Hindlimb muscle (tissue), 1 donor: ENCODE measurements at regions not wholly inside any gene's neighbourhood (a gene's known extent, or its start where the extent isn't known, plus 50 kb on each side); places are given as distances from the start of the nearest gene placed in this dataset.

Experiments used
- DNase-seq: peaks from one replicate; pipeline ENCODE4 v3.0.0-alpha.2; 2013

- no peak for DNase-seq
Measured at GRCh38 chr4:180189666-180190065, 2053.5 kb upstream of the TENM3 start.

GRCh38 chr4:180190382-180190781, 2052.8 kb upstream of the TENM3 start:
- no peak for DNase-seq

GRCh38 chr4:180197471-180197870, 2045.7 kb upstream of the TENM3 start:
- DNase-seq, result no peak

- DNase-seq, result no peak
Measured at GRCh38 chr4:180203349-180203748, 2039.9 kb upstream of the TENM3 start.

- DNase-seq, result no peak
Measured at GRCh38 chr4:180205276-180205675, 2037.9 kb upstream of the TENM3 start.

GRCh38 chr4:180207921-180208320, 2035.3 kb upstream of the TENM3 start:
- DNase-seq, result no peak

- no peak for DNase-seq
Measured at GRCh38 chr4:180217070-180217469, 2026.1 kb upstream of the TENM3 start.

GRCh38 chr4:180219080-180219479, 2024.1 kb upstream of the TENM3 start:
- no peak for DNase-seq

GRCh38 chr4:180225977-180226376, 2017.2 kb upstream of the TENM3 start:
- no peak for DNase-seq

- DNase-seq, result no peak
Measured at GRCh38 chr4:180234730-180235129, 2008.5 kb upstream of the TENM3 start.

- DNase-seq, result no peak
Measured at GRCh38 chr4:180240670-180241069, 2002.5 kb upstream of the TENM3 start.

GRCh38 chr4:180253419-180253818, 1989.8 kb upstream of the TENM3 start:
- DNase-seq, result no peak

GRCh38 chr4:180261346-180261745, 1981.9 kb upstream of the TENM3 start:
- DNase-seq, result no peak

GRCh38 chr4:180280076-180280475, 1963.1 kb upstream of the TENM3 start:
- DNase-seq, result no peak

- no peak for DNase-seq
Measured at GRCh38 chr4:180280726-180281297, 1962.4 kb upstream of the TENM3 start.

- DNase-seq, result no peak
Measured at GRCh38 chr4:180281724-180282123, 1961.5 kb upstream of the TENM3 start.

- no peak for DNase-seq
Measured at GRCh38 chr4:180284267-180284666, 1958.9 kb upstream of the TENM3 start.

GRCh38 chr4:180285796-180286195, 1957.4 kb upstream of the TENM3 start:
- no peak for DNase-seq

GRCh38 chr4:180292339-180292738, 1950.9 kb upstream of the TENM3 start:
- DNase-seq, result no peak

GRCh38 chr4:180296036-180296599, 1947.1 kb upstream of the TENM3 start:
- DNase-seq, result no peak

GRCh38 chr4:180304321-180304720, 1938.9 kb upstream of the TENM3 start:
- DNase-seq, result no peak

- DNase-seq, result no peak
Measured at GRCh38 chr4:180310616-180311015, 1932.6 kb upstream of the TENM3 start.

GRCh38 chr4:180314972-180315371, 1928.2 kb upstream of the TENM3 start:
- no peak for DNase-seq

- no peak for DNase-seq
Measured at GRCh38 chr4:180330521-180330920, 1912.7 kb upstream of the TENM3 start.

GRCh38 chr4:180333162-180333561, 1910.0 kb upstream of the TENM3 start:
- no peak for DNase-seq
